ENCODE measurements at regions not wholly inside any gene's neighbourhood (a gene's known extent, or its start where the extent isn't known, plus 50 kb on each side); places are given as distances from the start of the nearest gene placed in this dataset.
A peak's percentile ranks its signal among the peaks of the same experiment; 100 is the strongest.

GRCh38 chr6:90402831-90403192 lies 106.2 kb upstream of the BACH2 start:
- Histone ChIP-seq H4K20me1 (ENCODE audit: insufficient read depth, low read length) (no peaks in the 10 kb centered on the region), H2AFZ (ENCODE audit: low read length) (no peak overlapping the region), H3K27ac (ENCODE audit: low read depth, low read length, poor library complexity, severe bottlenecking) (peak overlapping the region; percentile 68), H3K36me3 (ENCODE audit: insufficient read depth, low read length) (no peaks in the 10 kb centered on the region), H3K79me2 (ENCODE audit: insufficient read depth, low read length) (no peaks in the 10 kb centered on the region), H3K4me2 (ENCODE audit: low read length) (no peak overlapping the region), H3K4me3 (ENCODE audit: low read depth, low read length, poor library complexity, severe bottlenecking) (no peak overlapping the region), H3K27me3 (ENCODE audit: insufficient read depth, low read length) (no peaks in the 10 kb centered on the region), H3F3A (ENCODE audit: insufficient read depth, low read length) (no peaks in the 10 kb centered on the region), H3K9me2 (ENCODE audit: low read depth, low read length) (no peaks in the 10 kb centered on the region), H3K9ac (ENCODE audit: low read length) (no peak overlapping the region), H3K9me3 (ENCODE audit: low read length) (peaks cover 8% of the 10 kb centered on the region; the same call in 1 of the 2 replicates), H3K4me1 (ENCODE audit: insufficient read depth, low read length, severe bottlenecking) (peaks cover 42% of the 10 kb centered on the region)
- TF ChIP-seq CTCF (IDR thresholded peaks at IDR 0.05; ENCODE audit: low read length) = no peak
- no peak for TF ChIP-seq EZH2 (IDR thresholded peaks at IDR 0.05; ENCODE audit: borderline replicate concordance, low read length)

- no peaks in the 10 kb centered on the region for H4K20me1 ChIP-seq (ENCODE audit: insufficient read depth, low read length)
- H3K27me3 ChIP-seq (ENCODE audit: insufficient read depth, low read length) = no peaks in the 10 kb centered on the region
- H3F3A ChIP-seq (ENCODE audit: insufficient read depth, low read length) = no peaks in the 10 kb centered on the region
- peak overlapping the region; percentile 37; the same call in 1 of the 2 replicates for H3K4me2 ChIP-seq (ENCODE audit: low read length)
- H3K79me2 ChIP-seq (ENCODE audit: insufficient read depth, low read length) = no peaks in the 10 kb centered on the region
- peak overlapping the region; percentile 4 for H3K4me3 ChIP-seq (ENCODE audit: low read depth, low read length, poor library complexity, severe bottlenecking)
- H3K4me1 ChIP-seq (ENCODE audit: insufficient read depth, low read length, severe bottlenecking) = peaks cover 48% of the 10 kb centered on the region
- peak overlapping the region; percentile 3; the same call in 1 of the 2 replicates for H3K9ac ChIP-seq (ENCODE audit: low read length)
- no peaks in the 10 kb centered on the region for H3K36me3 ChIP-seq (ENCODE audit: insufficient read depth, low read length)
- H3K27ac ChIP-seq (ENCODE audit: low read depth, low read length, poor library complexity, severe bottlenecking) = peak overlapping the region; percentile 68
- no peaks in the 10 kb centered on the region for H3K9me2 ChIP-seq (ENCODE audit: low read depth, low read length)
- no peak for TF ChIP-seq CTCF (IDR thresholded peaks at IDR 0.05; ENCODE audit: low read length)
- no peak for TF ChIP-seq EZH2 (IDR thresholded peaks at IDR 0.05; ENCODE audit: borderline replicate concordance, low read length)
- peaks cover 5% of the 10 kb centered on the region; the same call in 1 of the 2 replicates for H3K9me3 ChIP-seq (ENCODE audit: low read length)
- no peak overlapping the region for H2AFZ ChIP-seq (ENCODE audit: low read length)
Measured at GRCh38 chr6:90401933-90402830, 105.5 kb upstream of the BACH2 start.

- H3K79me2 ChIP-seq (ENCODE audit: insufficient read depth, low read length) = no peaks in the 10 kb centered on the region
- H4K20me1 ChIP-seq (ENCODE audit: insufficient read depth, low read length) = no peaks in the 10 kb centered on the region
- no peak overlapping the region for H3K4me2 ChIP-seq (ENCODE audit: low read length)
- no peaks in the 10 kb centered on the region for H3K9me3 ChIP-seq (ENCODE audit: low read length)
- no peaks in the 10 kb centered on the region for H3K36me3 ChIP-seq (ENCODE audit: insufficient read depth, low read length)
- no peak overlapping the region for H3K4me3 ChIP-seq (ENCODE audit: low read depth, low read length, poor library complexity, severe bottlenecking)
- H2AFZ ChIP-seq (ENCODE audit: low read length) = no peak overlapping the region
- no peaks in the 10 kb centered on the region for H3K9me2 ChIP-seq (ENCODE audit: low read depth, low read length)
- H3K4me1 ChIP-seq (ENCODE audit: insufficient read depth, low read length, severe bottlenecking) = peaks cover 69% of the 10 kb centered on the region
- H3K9ac ChIP-seq (ENCODE audit: low read length) = no peak overlapping the region
- TF ChIP-seq EZH2 (IDR thresholded peaks at IDR 0.05; ENCODE audit: borderline replicate concordance, low read length) (no peak), CTCF (IDR thresholded peaks at IDR 0.05; ENCODE audit: low read length) (no peak)
- no peak overlapping the region for H3K27ac ChIP-seq (ENCODE audit: low read depth, low read length, poor library complexity, severe bottlenecking)
- H3K27me3 ChIP-seq (ENCODE audit: insufficient read depth, low read length) = no peaks in the 10 kb centered on the region
- H3F3A ChIP-seq (ENCODE audit: insufficient read depth, low read length) = no peaks in the 10 kb centered on the region
Measured at GRCh38 chr6:90399970-90400369, 103.3 kb upstream of the BACH2 start.
